ENCODE measurements at regions not wholly inside any gene's neighbourhood (a gene's known extent, or its start where the extent isn't known, plus 50 kb on each side); places are given as distances from the start of the nearest gene placed in this dataset.
"Not testable (repeated sequence)": the region's sequence is repeated elsewhere in the genome, so short reads cannot be mapped to it uniquely, and the experiment has no call there.

DNA sequence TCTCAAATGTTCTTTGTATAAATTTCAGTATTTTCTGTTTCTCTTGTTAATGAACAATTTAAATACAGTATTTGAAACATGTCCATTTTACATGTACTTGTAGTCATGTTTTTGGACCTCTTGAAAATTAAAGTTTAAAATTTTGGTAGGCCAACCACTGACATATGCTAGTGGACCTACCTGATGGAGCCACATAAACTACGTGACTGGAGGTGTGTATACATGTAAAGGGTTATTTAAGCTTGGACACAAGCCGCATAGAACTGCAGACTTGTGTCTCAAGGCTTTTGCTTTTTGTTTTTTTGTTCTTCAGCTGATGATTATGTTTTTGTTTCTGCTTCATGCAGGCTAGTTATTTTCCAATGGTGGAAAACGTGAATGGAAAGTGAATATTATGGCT, 568.5 kb upstream of the MDGA2 start:
- no peak for FAIRE-seq

- FAIRE-seq: no peak
Observed at GRCh38 chr14:48229091-48229490, 553.7 kb upstream of the MDGA2 start.

DNA sequence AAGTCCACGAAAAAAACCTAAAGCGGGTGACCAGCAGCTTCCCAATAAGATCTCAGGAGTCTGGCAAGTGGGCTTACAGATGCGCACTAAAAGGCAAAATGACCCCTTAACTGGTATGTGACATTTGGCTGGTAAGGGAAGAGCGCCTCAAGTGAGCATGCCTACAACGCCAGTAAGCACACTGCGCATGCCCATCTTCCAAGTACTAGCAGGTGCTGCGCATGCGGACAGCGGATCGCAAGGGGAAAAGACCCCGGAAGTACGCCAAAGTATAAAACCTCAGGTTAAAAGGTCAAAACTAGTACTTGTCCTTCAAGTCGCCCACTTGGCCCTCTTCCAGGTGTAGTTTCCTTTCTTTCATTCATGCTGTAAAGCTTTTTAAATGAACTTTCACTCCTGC, 518.5 kb upstream of the MDGA2 start:
- no peak for FAIRE-seq

GRCh38 chr14:48149624-48150023, 474.2 kb upstream of the MDGA2 start:
- not testable (repeated sequence) for FAIRE-seq

GRCh38 chr14:48140804-48141203, 465.4 kb upstream of the MDGA2 start:
- no peak for FAIRE-seq

DNA sequence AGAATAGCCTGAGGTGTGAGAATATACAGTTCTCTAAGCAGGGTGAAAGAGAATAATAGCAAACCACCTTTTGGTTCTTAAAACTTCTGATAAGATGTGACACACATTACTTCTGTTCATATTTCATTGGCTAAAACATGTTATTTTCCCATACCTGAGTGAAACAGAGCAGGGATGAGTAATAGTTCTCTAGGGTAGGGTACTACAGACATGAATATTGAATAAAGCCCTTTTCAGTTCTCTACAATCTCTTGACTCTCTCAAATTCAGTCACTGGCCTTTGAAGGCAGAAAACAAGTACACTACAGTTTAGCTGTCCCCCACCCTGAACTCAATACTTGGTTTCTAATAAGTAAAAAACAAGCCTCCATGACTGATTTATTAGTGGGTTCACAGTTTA, 454.1 kb upstream of the MDGA2 start:
- no peak for FAIRE-seq

- no peak for FAIRE-seq
Observed at GRCh38 chr14:48127674-48128073, 452.3 kb upstream of the MDGA2 start.

DNA sequence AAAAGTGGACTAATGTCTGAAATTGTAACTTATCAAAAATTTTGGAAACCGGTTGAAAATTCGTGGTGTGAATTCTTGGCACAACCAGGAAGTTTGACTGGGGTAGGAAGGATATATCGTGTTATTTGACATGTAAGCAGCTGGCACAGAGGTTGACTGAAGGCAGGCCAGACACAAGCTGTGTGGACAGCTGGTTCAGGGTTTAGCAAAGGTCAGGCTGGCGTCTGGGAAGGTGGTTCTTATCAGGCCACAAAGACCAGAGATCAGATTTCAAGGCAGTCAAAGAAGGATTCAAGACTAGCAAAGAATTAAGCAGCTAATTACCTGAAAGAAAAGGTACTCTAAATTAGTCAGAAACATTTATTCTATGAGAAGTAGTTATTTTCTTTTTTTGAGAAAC, 450.2 kb upstream of the MDGA2 start:
- no peak for FAIRE-seq

- FAIRE-seq: no peak
Observed at GRCh38 chr14:48113713-48114112, 438.3 kb upstream of the MDGA2 start.

DNA sequence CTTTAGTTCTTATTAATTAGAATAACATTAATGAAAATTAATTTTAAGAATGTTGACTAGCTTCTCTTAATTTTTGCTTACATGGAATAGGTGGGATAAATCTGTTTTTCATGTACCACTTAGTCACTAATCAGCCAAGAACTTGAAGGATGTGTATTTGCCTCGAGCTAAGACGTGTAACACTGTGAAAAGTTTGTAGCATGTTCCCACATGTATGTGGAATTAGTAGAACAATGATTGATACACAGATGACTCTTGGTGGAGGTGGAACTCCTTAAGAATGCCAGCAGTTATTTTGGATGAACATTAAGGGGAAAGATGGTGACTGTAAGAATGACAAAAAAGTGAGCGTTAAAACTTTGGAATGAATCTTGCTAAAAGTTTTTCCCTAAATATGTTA, 435.7 kb upstream of the MDGA2 start:
- no peak for FAIRE-seq

- FAIRE-seq: no peak
Observed at GRCh38 chr14:48107646-48108045, 432.2 kb upstream of the MDGA2 start.

DNA sequence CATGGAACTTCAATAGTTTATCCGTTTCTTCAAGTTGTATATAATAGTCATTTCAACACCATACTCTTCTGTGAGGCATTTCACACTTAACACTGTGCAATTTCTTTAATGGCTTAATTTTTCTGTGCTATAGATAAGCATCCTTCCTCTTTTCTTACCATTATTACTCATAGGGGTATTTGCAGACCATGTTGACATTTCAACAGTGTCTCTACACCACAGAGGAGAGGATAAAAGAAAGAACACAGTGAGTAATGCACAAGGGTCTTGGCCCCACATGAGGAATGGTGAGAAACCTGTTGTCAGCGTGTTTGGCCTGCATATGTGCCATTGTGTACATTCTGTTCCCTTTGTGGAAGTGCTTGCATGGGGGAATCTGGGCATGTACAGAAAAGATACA, 421.5 kb upstream of the MDGA2 start:
- no peak for FAIRE-seq

DNA sequence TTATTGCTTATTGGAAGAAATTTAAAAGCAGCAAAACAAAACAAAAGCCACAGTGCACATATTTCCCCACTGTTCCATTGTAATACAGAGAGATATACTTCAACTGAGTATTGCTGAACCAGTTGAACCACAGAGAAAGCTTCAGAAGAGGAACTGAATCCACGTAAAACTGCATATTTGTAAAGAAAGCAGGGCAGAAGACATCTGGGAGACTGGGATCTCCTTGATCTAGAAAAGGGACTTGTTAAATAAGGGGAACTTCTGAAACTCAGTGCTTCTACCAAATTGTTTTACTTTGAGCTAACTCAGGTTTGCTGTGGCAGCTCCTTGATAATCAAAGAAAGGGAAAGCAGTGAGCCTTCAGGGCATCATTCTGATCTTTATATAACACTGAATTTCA, 411.1 kb upstream of the MDGA2 start:
- FAIRE-seq: no peak

DNA sequence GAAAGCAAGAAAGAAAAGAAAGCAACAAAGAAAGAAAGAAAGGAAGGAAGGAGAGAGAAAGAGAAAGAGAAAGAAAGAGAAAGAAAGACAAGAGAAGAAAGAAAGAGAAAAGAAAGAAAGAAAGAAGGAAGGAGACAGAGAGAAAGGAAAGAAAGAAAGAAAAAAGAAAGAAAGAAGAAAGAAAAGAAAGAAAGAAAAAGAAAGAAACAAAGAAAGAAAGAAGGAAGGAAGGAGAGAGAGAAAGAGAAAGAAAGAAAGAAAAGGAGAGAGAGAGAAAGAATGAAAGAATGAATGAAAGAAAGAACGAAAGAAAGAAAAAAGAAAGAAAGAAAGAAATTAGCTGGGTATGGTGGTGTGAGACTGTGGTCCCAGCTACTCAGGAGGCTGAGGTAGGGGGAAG, 400.1 kb upstream of the MDGA2 start:
- no peak for FAIRE-seq

- FAIRE-seq: no peak
Observed at GRCh38 chr14:48052973-48053372, 377.6 kb upstream of the MDGA2 start.

GRCh38 chr14:48035836-48036235, 360.4 kb upstream of the MDGA2 start:
- no peak for FAIRE-seq

- no peak for FAIRE-seq
Observed at GRCh38 chr14:48027115-48027514, 351.7 kb upstream of the MDGA2 start.

GRCh38 chr14:48023881-48024280, 348.5 kb upstream of the MDGA2 start:
- FAIRE-seq: no peak

- not testable (repeated sequence) for FAIRE-seq
Observed at GRCh38 chr14:48011484-48011883, 336.1 kb upstream of the MDGA2 start.

GRCh38 chr14:48008646-48009045, 333.2 kb upstream of the MDGA2 start:
- no peak for FAIRE-seq

DNA sequence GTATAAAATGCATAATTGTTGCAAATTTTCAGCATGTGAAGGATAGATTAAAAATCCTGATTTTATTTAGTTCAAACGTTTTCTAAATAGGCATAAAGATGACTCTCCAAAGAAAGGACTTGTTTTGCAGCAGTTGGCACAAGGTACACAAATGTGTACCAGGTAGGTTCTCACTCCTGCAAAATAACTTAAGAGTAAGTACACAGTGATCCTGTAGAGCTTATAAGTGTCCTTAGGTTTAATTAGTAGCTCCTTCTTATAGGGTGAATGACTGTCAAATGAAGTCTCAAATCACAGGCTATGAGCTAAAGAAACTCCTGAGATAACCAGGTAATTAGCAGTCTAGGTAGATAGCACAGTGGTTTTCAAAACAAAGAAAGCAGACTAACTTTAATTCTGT, 330.6 kb upstream of the MDGA2 start:
- FAIRE-seq: no peak

GRCh38 chr14:47993883-47994282, 318.5 kb upstream of the MDGA2 start:
- no peak for FAIRE-seq

GRCh38 chr14:47988175-47988574, 312.8 kb upstream of the MDGA2 start:
- no peak for FAIRE-seq

- FAIRE-seq: no peak
Observed at GRCh38 chr14:47978871-47979270, 303.5 kb upstream of the MDGA2 start.

DNA sequence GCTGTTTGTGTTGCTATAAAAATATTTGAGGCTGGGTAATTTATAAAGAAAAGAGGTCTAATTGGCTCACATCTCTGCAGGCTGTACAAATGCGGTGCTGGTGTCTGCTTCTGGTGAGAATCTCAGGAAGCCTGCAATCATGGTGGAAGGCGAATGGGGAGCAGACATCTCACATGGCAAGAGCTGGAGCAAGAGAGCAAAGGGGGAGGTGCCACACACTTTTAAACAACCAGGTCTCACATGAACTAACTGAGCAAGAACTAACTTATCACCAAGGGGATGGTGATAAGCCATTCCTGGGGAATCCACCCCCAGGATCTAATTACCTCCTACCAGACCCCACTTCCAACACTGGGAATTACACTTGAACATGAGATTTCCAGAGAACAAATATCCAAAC, 300.7 kb upstream of the MDGA2 start:
- FAIRE-seq: no peak
